GM19467 (cell line): ENCODE measurements at regions not wholly inside any gene's neighbourhood (a gene's known extent, or its start where the extent isn't known, plus 50 kb on each side); places are given as distances from the start of the nearest gene placed in this dataset.

Source experiments
- ATAC-seq: cut with Tn5 transposase; IDR thresholded peaks from one replicate; pipeline ENCODE4 v1.9.1; 2021; ENCODE audit warnings: mild to moderate bottlenecking, moderate library complexity; ENCODE audit not compliant: unreplicated experiment

DNA sequence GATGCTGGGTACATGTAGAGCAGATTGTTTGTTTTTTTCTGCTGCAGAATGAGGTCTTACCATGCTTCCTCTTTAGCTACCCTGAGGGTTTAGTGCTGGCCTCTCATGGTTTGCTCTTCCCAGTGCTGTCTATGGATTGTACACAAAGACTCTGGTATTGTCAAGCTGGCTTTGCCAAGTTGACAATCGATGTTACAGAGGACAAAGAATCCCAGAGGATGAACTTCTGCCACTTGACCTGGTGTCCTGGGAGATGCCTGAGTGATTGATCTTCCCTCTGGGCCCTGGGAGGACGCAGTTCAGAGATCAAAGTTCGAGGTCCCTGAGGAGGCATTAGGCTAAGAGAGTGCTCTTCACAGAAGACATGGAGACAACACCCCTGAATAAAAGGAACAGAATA lies 865.4 kb downstream of the CCSER2 start:
- no peak for ATAC-seq

DNA sequence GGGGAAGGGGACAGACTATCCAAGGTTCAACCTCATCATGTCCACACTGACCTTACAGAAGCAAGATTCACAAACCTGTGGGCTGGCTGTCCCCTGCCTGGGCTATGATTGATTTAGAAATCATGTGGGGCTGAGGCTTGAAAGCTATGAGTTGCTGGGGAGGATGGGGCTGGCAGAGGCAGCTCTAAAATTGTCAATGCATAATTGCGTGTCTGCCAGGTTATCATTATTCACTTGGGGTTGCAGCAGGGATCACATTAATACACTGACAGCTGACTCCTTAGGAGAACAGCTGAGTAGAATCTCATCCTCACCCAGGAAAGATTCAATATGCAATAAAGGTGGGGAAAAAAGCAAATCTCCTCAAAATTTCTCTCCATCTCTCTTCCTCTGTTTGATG lies 866.3 kb downstream of the CCSER2 start:
- ATAC-seq = no peak

DNA sequence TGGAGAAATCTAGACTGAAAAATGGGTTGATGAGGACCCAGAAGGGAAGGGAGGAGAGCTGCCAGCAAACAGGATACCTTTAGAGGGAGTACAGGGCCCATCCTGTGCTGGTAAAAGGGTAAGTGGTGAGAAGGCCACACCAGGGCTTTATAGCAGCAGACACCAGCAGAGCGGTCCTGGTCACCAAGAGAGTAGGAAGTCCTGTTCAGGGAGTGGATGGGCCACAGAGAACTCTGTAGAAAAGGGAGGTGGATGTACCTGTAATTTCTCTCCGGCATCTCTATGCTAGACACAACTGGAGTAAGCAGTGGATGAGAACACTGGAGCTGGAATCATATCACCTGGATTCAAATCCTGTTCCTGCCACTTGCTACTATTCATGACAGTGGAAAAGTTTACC lies 867.2 kb downstream of the CCSER2 start:
- ATAC-seq = no peak

DNA sequence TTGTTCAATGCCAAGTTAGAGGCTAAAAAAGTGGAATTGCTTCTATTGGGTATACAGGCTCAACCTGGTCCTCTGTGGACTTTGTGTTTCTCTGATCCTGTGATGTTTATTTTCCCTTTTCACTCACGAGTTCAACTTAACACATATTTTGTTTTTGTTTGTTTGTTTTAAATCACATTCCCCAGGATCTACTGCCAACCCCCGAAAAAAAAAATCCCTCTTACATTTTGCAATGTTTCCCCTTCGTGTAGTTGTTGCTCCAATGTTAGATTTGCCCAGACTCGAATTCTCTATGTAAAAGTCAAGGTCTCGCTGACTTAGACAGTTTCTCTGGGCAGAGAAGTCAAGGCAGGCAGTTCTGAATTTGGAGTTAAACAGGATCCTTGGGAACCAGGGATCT lies 876.4 kb downstream of the CCSER2 start:
- ATAC-seq = no peak

DNA sequence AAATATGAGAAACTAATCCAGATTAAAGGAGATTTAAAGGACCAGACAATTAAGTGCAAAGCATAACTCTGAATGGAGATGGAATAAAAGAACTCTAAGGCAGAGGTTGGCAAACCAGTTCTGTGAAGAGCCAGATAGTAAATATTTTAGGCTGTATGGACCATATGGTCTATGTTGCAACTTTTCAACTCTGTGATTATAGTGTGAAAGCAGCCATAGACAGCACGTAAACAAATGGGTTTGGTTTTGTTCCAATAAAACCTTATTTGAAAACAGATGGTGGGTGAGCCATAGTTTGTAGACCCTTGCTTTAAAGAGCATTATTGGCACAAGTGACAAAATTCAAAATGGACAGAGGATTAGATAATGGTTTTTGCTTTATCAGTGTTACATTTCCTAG lies 884.1 kb downstream of the CCSER2 start:
- no peak for ATAC-seq

DNA sequence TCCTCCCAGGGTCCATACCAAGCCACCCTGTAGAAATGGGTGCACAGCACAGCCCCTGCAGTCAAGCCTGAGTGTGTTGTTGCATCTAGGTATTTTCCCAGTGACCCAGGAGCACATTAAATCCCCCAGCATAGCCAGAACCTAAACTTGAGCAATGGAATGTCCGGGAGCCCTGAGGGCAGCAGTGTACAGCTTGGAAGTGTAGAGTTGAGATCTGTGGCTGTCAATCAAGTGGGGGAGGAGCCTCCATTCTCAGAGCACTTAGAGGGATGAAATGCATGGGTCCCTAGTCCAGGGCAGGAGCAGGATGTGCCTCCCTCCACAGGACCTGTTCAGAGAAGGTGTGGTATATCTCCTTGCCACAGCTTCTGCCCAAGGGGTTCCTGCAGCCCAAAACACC lies 885.1 kb downstream of the CCSER2 start:
- ATAC-seq = no peak

DNA sequence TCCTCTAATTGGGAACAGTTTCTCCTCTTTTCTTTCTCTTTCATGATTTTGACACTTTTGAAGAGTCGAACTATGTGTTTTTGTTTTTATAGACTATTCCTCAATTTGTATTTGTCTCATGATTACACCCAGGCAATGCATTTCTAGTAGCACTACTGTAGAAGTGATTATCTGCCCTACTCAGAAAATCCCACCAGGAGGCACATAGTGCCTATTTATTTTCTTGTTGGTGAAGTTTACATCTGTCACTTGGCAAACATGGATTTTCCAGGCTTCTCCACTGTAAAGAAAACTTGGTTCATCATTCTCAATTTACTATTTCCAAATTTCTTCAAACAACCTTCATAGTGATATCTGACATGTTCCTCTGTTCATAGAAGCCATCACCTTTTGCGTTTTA lies 893.9 kb downstream of the CCSER2 start:
- ATAC-seq = no peak

DNA sequence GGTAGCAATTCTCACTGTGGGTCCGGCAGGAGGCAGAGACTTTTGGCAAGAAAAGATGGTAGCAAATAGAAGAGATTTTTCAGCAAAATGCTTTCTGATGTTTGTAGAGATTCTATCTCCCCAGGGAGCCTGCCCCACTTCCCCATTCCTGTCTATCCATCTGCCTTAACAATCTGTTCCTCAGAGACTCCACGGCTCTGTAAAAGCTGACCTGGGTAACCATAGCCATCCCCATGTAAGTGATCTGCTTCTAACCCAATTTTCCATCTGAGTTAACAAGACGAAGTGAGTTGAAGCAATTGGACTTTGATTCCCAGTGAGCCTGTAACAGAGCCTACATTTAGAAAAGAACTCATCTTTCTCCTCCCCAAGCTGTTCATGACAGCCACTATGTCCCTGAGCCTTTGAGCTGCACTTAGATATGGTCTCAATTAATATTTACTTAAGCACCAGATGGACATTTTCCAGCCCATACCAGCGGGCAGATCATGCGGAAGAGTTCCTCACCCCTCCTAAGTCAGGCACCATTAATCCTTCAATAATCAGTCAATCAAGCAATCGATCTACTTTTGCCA lies 896.1 kb downstream of the CCSER2 start:
- ATAC-seq = no peak

DNA sequence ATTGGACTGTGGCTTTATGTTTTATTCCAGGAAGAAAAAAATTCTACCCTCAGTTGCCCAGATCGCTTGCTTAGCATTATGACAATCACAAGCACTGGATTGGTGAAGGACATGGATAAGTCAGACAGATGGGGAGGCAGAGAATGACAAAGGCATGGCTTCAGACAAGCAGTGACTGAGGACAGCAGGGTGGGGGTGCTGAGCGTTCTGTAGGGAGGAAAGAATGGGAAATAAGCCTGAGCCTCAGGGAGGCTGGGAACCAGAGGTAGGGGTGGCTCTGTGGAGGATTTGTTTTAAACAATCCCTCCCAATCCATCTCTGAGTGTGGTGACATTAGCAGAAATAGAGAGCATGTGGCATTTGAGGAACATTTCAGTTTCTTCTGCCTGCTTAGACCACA lies 896.9 kb downstream of the CCSER2 start:
- no peak for ATAC-seq

DNA sequence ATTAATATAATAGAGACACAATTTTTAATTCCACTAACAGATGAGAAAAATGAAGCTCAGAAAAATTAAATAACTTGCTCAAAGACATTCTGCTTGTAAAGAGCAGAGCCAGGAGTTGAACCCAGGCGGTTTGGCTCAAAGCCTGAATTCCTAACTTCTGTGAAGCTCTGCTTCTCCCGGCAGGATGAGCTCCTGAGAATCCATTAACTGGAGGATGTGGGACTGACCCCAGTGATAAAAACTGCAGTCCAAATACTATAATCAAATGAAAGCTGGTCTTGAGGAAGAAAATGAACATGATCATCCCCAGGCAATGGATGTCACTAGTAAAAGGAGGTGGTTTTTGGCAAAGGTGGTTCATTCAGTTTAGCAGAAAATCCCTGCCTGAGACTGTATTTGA lies 898.2 kb downstream of the CCSER2 start:
- ATAC-seq = no peak

DNA sequence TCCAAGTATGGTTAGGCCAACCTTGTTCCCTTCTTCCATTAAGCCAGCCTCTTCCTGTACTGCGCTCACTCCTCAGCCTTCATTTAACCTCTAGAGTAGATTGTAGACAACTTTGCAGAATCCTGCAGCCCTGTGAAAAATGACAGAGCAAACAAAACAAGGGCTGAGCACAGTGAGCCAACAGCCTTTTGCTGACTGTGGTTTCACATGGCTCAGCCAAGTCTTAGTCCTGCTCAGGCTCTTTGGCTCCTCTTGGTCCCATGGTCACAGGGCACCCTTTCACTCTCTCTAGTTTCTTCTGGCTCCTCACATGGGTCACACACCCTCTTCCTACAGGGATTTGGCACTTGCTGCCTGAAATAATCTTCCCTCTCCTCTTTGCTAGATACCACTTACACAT lies 900.3 kb downstream of the CCSER2 start:
- no peak for ATAC-seq

DNA sequence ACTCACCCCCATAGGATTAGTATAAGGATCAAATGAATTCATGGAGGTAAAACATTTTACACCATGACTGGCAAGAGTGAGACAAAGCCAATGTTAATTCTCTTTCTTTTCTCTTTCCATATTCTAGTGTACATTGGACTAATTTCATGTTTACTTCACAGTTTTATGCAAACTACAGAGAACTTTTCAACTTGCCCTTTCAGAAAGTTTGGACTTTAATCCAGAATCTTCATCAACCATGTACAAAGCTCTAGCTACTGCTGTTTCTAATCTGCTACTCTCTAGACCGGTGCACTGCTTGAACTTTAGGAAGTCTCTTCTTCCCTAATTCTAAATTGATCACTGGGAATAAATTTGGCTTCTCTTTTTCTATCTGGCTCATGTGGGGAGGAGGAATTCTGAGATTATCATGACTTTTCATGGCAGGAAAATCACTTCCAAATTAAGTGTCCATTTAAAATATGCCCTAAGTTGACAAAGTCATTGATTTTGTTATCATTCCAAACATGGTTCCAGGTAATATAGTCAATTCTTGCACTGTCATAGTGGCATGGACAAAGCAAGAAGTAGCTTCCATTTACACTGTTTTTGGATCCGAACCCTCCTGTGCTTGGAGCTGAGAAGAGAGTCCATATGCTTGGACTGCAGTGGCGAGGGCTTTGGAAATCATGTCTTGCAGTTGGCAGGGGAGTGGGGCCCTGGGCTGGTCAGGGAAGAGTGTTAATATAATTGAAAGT lies 903.3 kb downstream of the CCSER2 start:
- ATAC-seq = no peak

DNA sequence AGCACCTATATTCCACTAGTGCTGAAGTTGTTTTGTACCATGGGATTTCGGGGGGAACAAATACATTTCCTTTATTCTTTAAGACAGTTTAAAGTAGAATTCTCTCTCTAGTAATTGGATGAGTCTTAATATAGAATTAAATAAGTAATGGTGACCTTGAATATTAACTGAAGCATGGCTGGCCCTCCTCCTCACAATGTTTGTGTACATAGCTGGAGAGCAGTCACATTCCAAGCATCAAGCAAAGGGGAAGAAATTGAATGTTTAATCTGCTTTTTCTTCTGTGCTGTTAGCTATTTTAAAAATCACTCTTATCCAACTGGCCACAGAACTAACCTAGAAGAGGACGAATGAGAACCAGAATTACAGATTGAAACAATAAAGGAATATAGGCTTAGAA lies 906.9 kb downstream of the CCSER2 start:
- ATAC-seq = no peak

DNA sequence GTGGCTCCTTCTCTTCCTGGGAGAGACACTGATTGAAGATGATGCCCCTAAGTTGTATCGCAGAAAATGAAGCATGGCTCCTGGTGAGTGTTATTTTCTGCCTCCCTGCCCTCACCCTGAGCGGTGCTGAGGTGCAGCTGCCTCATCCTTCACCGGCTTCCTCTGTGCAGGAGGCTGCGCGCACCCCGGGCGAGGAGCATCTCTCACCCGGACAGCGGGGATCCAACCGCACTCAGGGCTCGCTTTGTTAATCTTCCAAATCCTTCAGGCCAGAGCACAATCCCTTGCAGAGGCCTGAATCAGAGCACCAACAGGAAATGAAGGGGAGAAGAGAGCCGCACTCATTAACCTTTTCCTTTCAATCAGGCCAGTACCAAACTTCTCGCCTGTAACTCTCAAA lies 910.3 kb downstream of the CCSER2 start:
- ATAC-seq = no peak

DNA sequence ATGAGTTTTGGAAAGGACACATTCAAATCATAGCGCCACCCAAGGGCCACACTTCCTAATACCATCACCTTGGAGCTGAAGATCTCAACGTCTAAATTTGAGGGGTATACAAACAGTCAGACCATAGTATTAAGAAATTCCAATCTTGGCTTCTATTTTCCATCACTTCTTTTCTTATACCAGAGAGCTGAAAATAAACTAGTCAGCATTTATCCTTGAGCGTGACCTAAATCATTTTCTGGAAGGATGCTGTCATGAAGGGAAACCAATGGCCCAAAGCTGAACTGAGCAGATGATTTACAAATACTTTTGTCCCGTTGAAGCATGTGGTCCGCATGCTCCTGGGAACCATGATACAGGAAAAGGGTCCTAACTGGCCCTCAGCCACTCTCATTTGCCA lies 921.9 kb downstream of the CCSER2 start:
- no peak for ATAC-seq

DNA sequence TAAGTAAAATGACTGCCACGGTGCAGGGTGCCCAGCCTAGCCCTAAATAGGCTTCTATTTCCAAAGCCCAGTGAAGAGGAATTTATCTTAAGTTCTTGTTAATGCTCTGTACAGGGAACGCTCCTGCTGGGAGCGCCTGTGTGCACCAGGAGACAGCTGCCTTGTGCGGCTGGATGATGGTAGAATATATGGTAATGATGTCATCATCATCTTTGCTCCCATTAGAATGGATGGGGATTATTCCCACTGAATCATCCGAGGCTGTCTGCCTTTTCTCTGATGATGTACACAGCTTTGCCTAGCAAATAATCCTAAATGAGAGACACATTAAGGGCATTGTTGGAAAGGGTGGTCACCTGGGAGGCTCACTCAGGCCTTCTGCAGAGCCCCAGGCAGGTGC lies 928.1 kb downstream of the CCSER2 start:
- ATAC-seq = no peak

DNA sequence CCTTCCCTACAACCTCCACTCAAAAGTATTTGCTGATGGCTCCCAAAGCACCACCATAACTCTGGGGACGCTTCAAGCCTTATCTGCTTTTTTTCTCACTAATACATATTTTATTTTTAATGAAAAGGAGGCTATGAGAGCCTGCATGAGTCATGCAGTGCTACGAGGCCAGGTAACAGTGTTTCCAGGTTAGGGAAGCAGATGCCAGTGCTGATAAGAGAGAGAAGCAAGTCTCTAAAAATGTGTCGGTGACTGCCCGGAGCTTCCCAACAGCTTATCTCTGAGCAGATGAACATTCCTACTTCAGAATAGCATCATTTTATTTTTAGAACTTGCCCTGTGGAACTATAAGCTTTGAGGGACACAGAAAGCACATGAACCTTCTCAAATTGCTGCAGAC lies 931.5 kb downstream of the CCSER2 start:
- ATAC-seq = no peak

DNA sequence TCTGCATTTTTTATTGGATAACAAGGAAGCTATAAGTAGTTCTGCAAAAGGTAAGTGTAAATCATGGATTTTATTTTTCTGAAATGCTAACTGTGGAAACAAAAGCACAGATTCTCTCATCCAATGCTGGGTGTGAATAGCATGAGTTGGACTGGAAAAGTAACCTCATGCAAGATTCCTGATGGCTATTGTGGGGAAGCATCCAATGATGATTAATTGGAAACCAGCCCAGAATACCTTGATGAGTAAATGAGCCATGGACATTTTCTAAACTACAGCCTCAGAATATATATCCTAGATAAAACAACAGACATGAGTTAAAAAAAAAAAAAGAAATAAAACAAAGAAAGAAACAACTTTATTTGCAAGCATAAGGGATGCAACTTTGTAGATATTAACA lies 934.6 kb downstream of the CCSER2 start:
- ATAC-seq = no peak

DNA sequence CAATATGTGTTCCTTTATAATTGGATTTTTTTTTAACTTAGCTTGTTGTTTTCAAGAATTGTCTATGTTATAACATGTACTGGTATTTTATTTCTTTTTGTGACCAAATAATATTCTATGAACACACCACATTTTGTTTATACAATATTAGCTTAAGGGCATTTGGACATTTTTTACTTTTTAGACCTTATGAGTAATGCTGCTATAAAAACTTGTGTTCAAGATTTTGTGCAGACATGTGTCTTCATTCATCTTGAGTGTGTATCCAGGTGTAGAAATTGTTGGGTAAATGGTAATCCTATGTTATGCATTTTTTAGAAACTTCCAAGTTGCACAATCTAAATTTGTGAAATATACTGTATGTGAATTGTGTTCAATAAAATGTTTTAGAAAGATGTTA lies 936.7 kb downstream of the CCSER2 start:
- ATAC-seq = no peak

DNA sequence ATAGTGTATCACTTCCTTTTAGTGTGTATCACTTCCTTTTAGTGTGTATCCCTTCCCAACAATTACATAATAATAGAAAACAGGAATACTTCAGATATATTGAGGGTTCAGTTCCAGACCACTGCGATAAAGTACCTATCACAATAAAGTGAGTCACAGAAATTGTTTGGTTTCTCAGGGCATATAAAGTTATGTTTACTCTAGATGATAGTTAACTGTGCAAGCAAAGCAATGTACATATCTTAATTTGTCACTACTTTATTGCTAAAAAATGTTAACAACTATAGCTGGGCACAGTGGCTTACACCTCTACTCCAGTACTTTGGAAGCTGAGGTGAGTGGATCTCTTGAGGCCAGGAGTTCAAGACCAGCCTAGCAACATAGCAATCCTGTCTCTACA lies 938.4 kb downstream of the CCSER2 start:
- no peak for ATAC-seq

DNA sequence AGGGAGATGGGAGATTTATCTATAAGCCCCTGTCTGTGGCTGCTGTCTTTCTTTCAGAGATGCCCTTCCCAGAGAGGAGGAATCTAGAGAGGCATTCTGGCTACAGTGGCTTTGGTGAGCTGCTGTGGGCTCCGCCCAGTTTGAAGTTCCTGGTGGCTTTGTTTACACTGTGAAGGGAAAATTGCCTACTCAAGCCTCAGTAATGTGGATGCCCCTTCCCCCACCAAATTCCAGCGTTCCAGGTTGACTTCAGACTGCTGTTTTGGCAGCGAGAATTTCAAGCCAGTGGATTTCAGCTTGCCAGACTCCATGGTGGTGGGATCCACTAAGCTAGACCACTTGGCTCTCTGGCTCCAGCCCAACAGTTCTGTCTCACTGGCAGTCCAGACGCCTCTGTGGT lies 951.6 kb downstream of the CCSER2 start:
- ATAC-seq = no peak

DNA sequence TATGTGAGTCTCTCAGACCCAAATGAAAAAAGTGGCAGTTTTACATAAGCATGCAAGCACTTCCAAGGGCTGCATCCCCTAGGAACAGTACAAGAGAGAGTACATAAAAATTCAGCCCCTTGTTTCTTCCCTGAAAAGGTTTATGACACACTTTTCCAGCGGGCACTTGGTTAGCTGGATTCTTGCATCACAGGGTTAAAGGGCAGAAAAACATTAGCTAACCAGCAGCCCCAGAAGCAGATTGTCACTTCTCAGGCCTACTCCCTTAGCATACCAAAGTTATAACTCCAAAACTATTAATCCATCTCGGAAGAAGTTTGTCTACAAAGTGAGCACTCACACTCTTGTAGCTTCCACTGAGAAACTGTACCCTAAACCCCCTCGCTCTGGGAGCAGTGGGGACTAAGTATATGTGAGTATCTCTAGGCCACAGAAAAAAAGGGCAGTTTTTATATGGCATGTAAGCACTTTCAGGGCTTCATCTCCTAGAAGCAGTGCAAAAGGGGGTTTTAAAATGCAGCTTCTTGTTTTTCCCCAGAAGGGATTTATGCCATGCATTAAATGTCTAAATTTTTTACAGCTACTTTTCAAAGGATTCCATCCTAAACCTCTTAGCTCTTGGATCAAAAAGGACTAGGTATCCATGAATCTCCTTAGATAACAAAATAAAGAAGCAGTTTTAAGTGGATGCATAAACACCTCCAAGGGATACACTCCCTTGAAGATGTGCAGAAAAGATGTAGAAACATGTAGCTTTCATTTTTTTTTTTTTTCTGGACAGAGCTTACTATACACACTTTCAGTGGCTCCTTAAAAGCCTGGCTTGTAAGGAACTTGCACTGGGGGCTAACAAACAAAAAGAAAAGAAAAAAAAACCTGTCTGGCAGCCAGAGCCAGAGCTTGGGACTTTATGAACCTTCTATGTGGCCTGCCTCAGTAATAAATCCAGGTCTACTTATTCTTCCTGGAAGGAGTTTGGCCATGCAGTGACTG lies 956.7 kb downstream of the CCSER2 start:
- ATAC-seq = no peak
